T-helper 1 cell treated with Interleukin-12 subunit alpha and Interleukin-12 subunit beta and Interleukin-4 antibody, amounts not matched to agents 30 ng/mL and 1 ng/mL, for 36 hours (primary cell): ENCODE measurements at regions not wholly inside any gene's neighbourhood (a gene's known extent, or its start where the extent isn't known, plus 50 kb on each side); places are given as distances from the start of the nearest gene placed in this dataset.

ENCODE experiments used
- intact Hi-C: fragments of 100-400 bp; cut with micrococcal nuclease; formaldehyde crosslinking; loops from one replicate; pipeline ENCODE4 v1.15.1; 2024

GRCh38 chr2:117631152-117631945 lies 183.1 kb upstream of the DDX18 start:
- intact Hi-C loops, result no loop called here

- intact Hi-C loops, result no loop called here
Observed at GRCh38 chr2:117635481-117635880, 179.0 kb upstream of the DDX18 start.

- intact Hi-C loops, result no loop called here
Observed at GRCh38 chr2:117639401-117639800, 175.1 kb upstream of the DDX18 start.

- intact Hi-C loops, result no loop called here
Observed at GRCh38 chr2:117644403-117644802, 170.1 kb upstream of the DDX18 start.

GRCh38 chr2:117645458-117645857 lies 169.0 kb upstream of the DDX18 start:
- intact Hi-C loops, result no loop called here

GRCh38 chr2:117646099-117646498 lies 168.4 kb upstream of the DDX18 start:
- intact Hi-C loops, result no loop called here

- intact Hi-C loops, result no loop called here
Observed at GRCh38 chr2:117646872-117647271, 167.6 kb upstream of the DDX18 start.

- intact Hi-C loops, result no loop called here
Observed at GRCh38 chr2:117656546-117656945, 157.9 kb upstream of the DDX18 start.

- intact Hi-C loops, result no loop called here
Observed at GRCh38 chr2:117661619-117662018, 152.9 kb upstream of the DDX18 start.

GRCh38 chr2:117674172-117674571 lies 140.3 kb upstream of the DDX18 start:
- intact Hi-C loops, result no loop called here

- intact Hi-C loops, result no loop called here
Observed at GRCh38 chr2:117679952-117680351, 134.5 kb upstream of the DDX18 start.

- intact Hi-C loops, result no loop called here
Observed at GRCh38 chr2:117684919-117685318, 129.6 kb upstream of the DDX18 start.

- intact Hi-C loops, result no loop called here
Observed at GRCh38 chr2:117686699-117687098, 127.8 kb upstream of the DDX18 start.

- intact Hi-C loops, result no loop called here
Observed at GRCh38 chr2:117691595-117691994, 122.9 kb upstream of the DDX18 start.

- intact Hi-C loops, result no loop called here
Observed at GRCh38 chr2:117692001-117692763, 122.3 kb upstream of the DDX18 start.

GRCh38 chr2:117693154-117693553 lies 121.3 kb upstream of the DDX18 start:
- intact Hi-C loops, result no loop called here

- intact Hi-C loops, result no loop called here
Observed at GRCh38 chr2:117693651-117694050, 120.8 kb upstream of the DDX18 start.

- intact Hi-C loops, result no loop called here
Observed at GRCh38 chr2:117698287-117698686, 116.2 kb upstream of the DDX18 start.

GRCh38 chr2:117698819-117699218 lies 115.7 kb upstream of the DDX18 start:
- intact Hi-C loops, result no loop called here

GRCh38 chr2:117700471-117700870 lies 114.0 kb upstream of the DDX18 start:
- intact Hi-C loops, result no loop called here

GRCh38 chr2:117701365-117701764 lies 113.1 kb upstream of the DDX18 start:
- intact Hi-C loops, result no loop called here

- intact Hi-C loops, result no loop called here
Observed at GRCh38 chr2:117702098-117702497, 112.4 kb upstream of the DDX18 start.

- intact Hi-C loops, result no loop called here
Observed at GRCh38 chr2:117703858-117704257, 110.6 kb upstream of the DDX18 start.
